Activated T-cell treated with anti-CD3 and anti-CD28 coated beads, Interleukin-2, amount 50 U/mL, for 24 hours (primary cell): ENCODE measurements at regions not wholly inside any gene's neighbourhood (a gene's known extent, or its start where the extent isn't known, plus 50 kb on each side); places are given as distances from the start of the nearest gene placed in this dataset.
"Not testable (repeated sequence)": the region's sequence is repeated elsewhere in the genome, so short reads cannot be mapped to it uniquely, and the experiment has no call there.

Source experiments
- DNase-seq: peaks from one replicate; pipeline ENCODE4 v3.0.0-alpha.2; 2020
- H3K27ac Mint-ChIP-seq: 2 replicates; pipeline ENCODE4 v1.8.0; 2020; ENCODE audit warnings: mild to moderate bottlenecking, mixed read lengths
- H3K27me3 Mint-ChIP-seq: 2 replicates; pipeline ENCODE4 v1.8.0; 2020; ENCODE audit warnings: mixed read lengths
- H3K36me3 Mint-ChIP-seq: 2 replicates; pipeline ENCODE4 v1.8.0; 2020; ENCODE audit warnings: low read depth, mixed read lengths
- H3K4me1 Mint-ChIP-seq: 2 replicates; pipeline ENCODE4 v1.8.0; 2020; ENCODE audit warnings: low read depth, mixed read lengths
- H3K4me3 Mint-ChIP-seq: 2 replicates; pipeline ENCODE4 v1.8.0; 2020; ENCODE audit warnings: mild to moderate bottlenecking, moderate library complexity, mixed read lengths
- H3K9me3 Mint-ChIP-seq: 2 replicates; pipeline ENCODE4 v1.8.0; 2020; ENCODE audit warnings: mixed read lengths

- H3K27ac Mint-ChIP-seq: no peak overlapping the region
- peaks cover 21% of the 10 kb centered on the region for H3K4me1 Mint-ChIP-seq
- H3K4me3 Mint-ChIP-seq: no peak overlapping the region
- H3K9me3 Mint-ChIP-seq: peaks cover 2% of the 10 kb centered on the region
- no peaks in the 10 kb centered on the region for H3K36me3 Mint-ChIP-seq
- peaks cover 57% of the 10 kb centered on the region for H3K27me3 Mint-ChIP-seq
- no peak for DNase-seq
Observed at GRCh38 chr22:25492162-25492561, 72.3 kb upstream of the GRK3 start.

- no peak for DNase-seq
- Mint-ChIP-seq H3K36me3 (no peaks in the 10 kb centered on the region), H3K4me1 (peaks cover 15% of the 10 kb centered on the region), H3K27ac (no peak overlapping the region), H3K9me3 (peaks cover 2% of the 10 kb centered on the region), H3K4me3 (no peak overlapping the region), H3K27me3 (peaks cover 65% of the 10 kb centered on the region)
Observed at GRCh38 chr22:25492841-25493734, 71.4 kb upstream of the GRK3 start.

- Mint-ChIP-seq H3K27me3 (peaks cover 68% of the 10 kb centered on the region), H3K27ac (no peak overlapping the region), H3K4me3 (no peak overlapping the region), H3K4me1 (peaks cover 7% of the 10 kb centered on the region), H3K9me3 (peaks cover 2% of the 10 kb centered on the region), H3K36me3 (no peaks in the 10 kb centered on the region)
- DNase-seq: no peak
Observed at GRCh38 chr22:25493794-25494193, 70.7 kb upstream of the GRK3 start.

GRCh38 chr22:25494774-25495173 is 69.7 kb upstream of the GRK3 start:
- peaks cover 2% of the 10 kb centered on the region for H3K9me3 Mint-ChIP-seq
- H3K27me3 Mint-ChIP-seq: peaks cover 70% of the 10 kb centered on the region

GRCh38 chr22:25495285-25495684 is 69.2 kb upstream of the GRK3 start:
- H3K36me3 Mint-ChIP-seq: no peaks in the 10 kb centered on the region
- DNase-seq: no peak
- peaks cover 5% of the 10 kb centered on the region for H3K4me1 Mint-ChIP-seq
- peaks cover 72% of the 10 kb centered on the region for H3K27me3 Mint-ChIP-seq
- peaks cover 2% of the 10 kb centered on the region for H3K9me3 Mint-ChIP-seq
- H3K27ac Mint-ChIP-seq: no peak overlapping the region
- H3K4me3 Mint-ChIP-seq: no peak overlapping the region

More at GRCh38 chr22:25494774-25495173, 69.7 kb upstream of the GRK3 start:
- Mint-ChIP-seq H3K36me3 (no peaks in the 10 kb centered on the region), H3K4me3 (no peak overlapping the region), H3K27ac (no peak overlapping the region), H3K4me1 (peaks cover 5% of the 10 kb centered on the region)
- DNase-seq: no peak

- Mint-ChIP-seq H3K4me1 (peaks cover 5% of the 10 kb centered on the region), H3K27me3 (peaks cover 66% of the 10 kb centered on the region), H3K9me3 (no peaks in the 10 kb centered on the region)
Observed at GRCh38 chr22:25496396-25497064, 67.9 kb upstream of the GRK3 start.

GRCh38 chr22:25497181-25497641 is 67.3 kb upstream of the GRK3 start:
- Mint-ChIP-seq H3K36me3 (no peaks in the 10 kb centered on the region), H3K4me1 (peaks cover 5% of the 10 kb centered on the region), H3K27ac (no peak overlapping the region), H3K27me3 (peaks cover 61% of the 10 kb centered on the region), H3K9me3 (no peaks in the 10 kb centered on the region), H3K4me3 (no peak overlapping the region)
- no peak for DNase-seq

More at GRCh38 chr22:25496396-25497064, 67.9 kb upstream of the GRK3 start:
- DNase-seq: no peak
- H3K27ac Mint-ChIP-seq: no peak overlapping the region
- no peak overlapping the region for H3K4me3 Mint-ChIP-seq
- H3K36me3 Mint-ChIP-seq: no peaks in the 10 kb centered on the region

- Mint-ChIP-seq H3K9me3 (no peaks in the 10 kb centered on the region), H3K27ac (no peak overlapping the region), H3K4me3 (no peak overlapping the region)
Observed at GRCh38 chr22:25497716-25498115, 66.8 kb upstream of the GRK3 start.

GRCh38 chr22:25500671-25501070 is 63.8 kb upstream of the GRK3 start:
- H3K36me3 Mint-ChIP-seq, H3K9me3 Mint-ChIP-seq, H3K4me3 Mint-ChIP-seq, H3K4me1 Mint-ChIP-seq, H3K27ac Mint-ChIP-seq, DNase-seq: not testable (repeated sequence)
- peaks cover 30% of the 10 kb centered on the region for H3K27me3 Mint-ChIP-seq

More at GRCh38 chr22:25497716-25498115, 66.8 kb upstream of the GRK3 start:
- Mint-ChIP-seq H3K4me1 (peaks cover 5% of the 10 kb centered on the region), H3K36me3 (no peaks in the 10 kb centered on the region), H3K27me3 (peaks cover 59% of the 10 kb centered on the region)
- no peak for DNase-seq

GRCh38 chr22:25504017-25504416 is 60.5 kb upstream of the GRK3 start:
- H3K27ac Mint-ChIP-seq, DNase-seq, H3K9me3 Mint-ChIP-seq, H3K4me1 Mint-ChIP-seq, H3K27me3 Mint-ChIP-seq, H3K36me3 Mint-ChIP-seq, H3K4me3 Mint-ChIP-seq: not testable (repeated sequence)

- no peak overlapping the region for H3K4me3 Mint-ChIP-seq
- H3K9me3 Mint-ChIP-seq: no peaks in the 10 kb centered on the region
- H3K4me1 Mint-ChIP-seq: no peaks in the 10 kb centered on the region
- H3K36me3 Mint-ChIP-seq: no peaks in the 10 kb centered on the region
- no peaks in the 10 kb centered on the region for H3K27me3 Mint-ChIP-seq
- H3K27ac Mint-ChIP-seq: no peak overlapping the region
- DNase-seq: no peak
Observed at GRCh38 chr22:25508161-25508560, 56.3 kb upstream of the GRK3 start.

- Mint-ChIP-seq H3K27me3 (no peaks in the 10 kb centered on the region), H3K9me3 (no peaks in the 10 kb centered on the region), H3K27ac (no peak overlapping the region), H3K4me1 (no peaks in the 10 kb centered on the region), H3K36me3 (no peaks in the 10 kb centered on the region), H3K4me3 (no peak overlapping the region)
- no peak for DNase-seq
Observed at GRCh38 chr22:25508761-25509321, 55.6 kb upstream of the GRK3 start.

- no peaks in the 10 kb centered on the region for H3K9me3 Mint-ChIP-seq
- H3K27ac Mint-ChIP-seq: no peak overlapping the region
- H3K27me3 Mint-ChIP-seq: peaks cover 4% of the 10 kb centered on the region
- no peaks in the 10 kb centered on the region for H3K36me3 Mint-ChIP-seq
- no peak overlapping the region for H3K4me3 Mint-ChIP-seq
- no peak for DNase-seq
- no peaks in the 10 kb centered on the region for H3K4me1 Mint-ChIP-seq
Observed at GRCh38 chr22:25509374-25509791, 55.1 kb upstream of the GRK3 start.

GRCh38 chr22:25510876-25511275 is 53.6 kb upstream of the GRK3 start:
- no peaks in the 10 kb centered on the region for H3K9me3 Mint-ChIP-seq
- DNase-seq: no peak

GRCh38 chr22:25511725-25512124 is 52.8 kb upstream of the GRK3 start:
- no peak overlapping the region for H3K27ac Mint-ChIP-seq
- no peaks in the 10 kb centered on the region for H3K4me1 Mint-ChIP-seq
- no peak overlapping the region for H3K4me3 Mint-ChIP-seq
- no peak for DNase-seq
- peaks cover 17% of the 10 kb centered on the region for H3K27me3 Mint-ChIP-seq
- no peaks in the 10 kb centered on the region for H3K36me3 Mint-ChIP-seq
- no peaks in the 10 kb centered on the region for H3K9me3 Mint-ChIP-seq

More at GRCh38 chr22:25510876-25511275, 53.6 kb upstream of the GRK3 start:
- Mint-ChIP-seq H3K4me3 (no peak overlapping the region), H3K4me1 (no peaks in the 10 kb centered on the region), H3K27me3 (peaks cover 15% of the 10 kb centered on the region), H3K36me3 (no peaks in the 10 kb centered on the region), H3K27ac (no peak overlapping the region)
